HFF-Myc (cell line): ENCODE measurements at regions not wholly inside any gene's neighbourhood (a gene's known extent, or its start where the extent isn't known, plus 50 kb on each side); places are given as distances from the start of the nearest gene placed in this dataset.
A peak's percentile ranks its signal among the peaks of the same experiment; 100 is the strongest.

Experiments
- DNase-seq: peaks from one replicate; pipeline ENCODE4 v3.0.0-alpha.2; 2011; ENCODE audit warnings: low read depth; ENCODE audit errors: extremely low read depth
- H3K4me3 ChIP-seq: replicated peaks from 2 replicates; pipeline ENCODE4 v1.5.1; 2011; ENCODE audit warnings: low read depth, mild to moderate bottlenecking, control low read depth, low read length
- TF ChIP-seq, protein P1 (sequence below): IDR thresholded peaks from 2 replicates; pipeline ENCODE4 v1.5.1; 2012; ENCODE audit warnings: mild to moderate bottlenecking, low read depth, low read length, control low read depth; ENCODE audit errors: missing control alignments

GRCh38 chr1:99173900-99174299, 90.4 kb upstream of the PLPPR4 start:
- no peak overlapping the region for H3K4me3 ChIP-seq
- TF ChIP-seq, protein P1, sequence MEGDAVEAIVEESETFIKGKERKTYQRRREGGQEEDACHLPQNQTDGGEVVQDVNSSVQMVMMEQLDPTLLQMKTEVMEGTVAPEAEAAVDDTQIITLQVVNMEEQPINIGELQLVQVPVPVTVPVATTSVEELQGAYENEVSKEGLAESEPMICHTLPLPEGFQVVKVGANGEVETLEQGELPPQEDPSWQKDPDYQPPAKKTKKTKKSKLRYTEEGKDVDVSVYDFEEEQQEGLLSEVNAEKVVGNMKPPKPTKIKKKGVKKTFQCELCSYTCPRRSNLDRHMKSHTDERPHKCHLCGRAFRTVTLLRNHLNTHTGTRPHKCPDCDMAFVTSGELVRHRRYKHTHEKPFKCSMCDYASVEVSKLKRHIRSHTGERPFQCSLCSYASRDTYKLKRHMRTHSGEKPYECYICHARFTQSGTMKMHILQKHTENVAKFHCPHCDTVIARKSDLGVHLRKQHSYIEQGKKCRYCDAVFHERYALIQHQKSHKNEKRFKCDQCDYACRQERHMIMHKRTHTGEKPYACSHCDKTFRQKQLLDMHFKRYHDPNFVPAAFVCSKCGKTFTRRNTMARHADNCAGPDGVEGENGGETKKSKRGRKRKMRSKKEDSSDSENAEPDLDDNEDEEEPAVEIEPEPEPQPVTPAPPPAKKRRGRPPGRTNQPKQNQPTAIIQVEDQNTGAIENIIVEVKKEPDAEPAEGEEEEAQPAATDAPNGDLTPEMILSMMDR: no peak
- DNase-seq: no peak

DNA sequence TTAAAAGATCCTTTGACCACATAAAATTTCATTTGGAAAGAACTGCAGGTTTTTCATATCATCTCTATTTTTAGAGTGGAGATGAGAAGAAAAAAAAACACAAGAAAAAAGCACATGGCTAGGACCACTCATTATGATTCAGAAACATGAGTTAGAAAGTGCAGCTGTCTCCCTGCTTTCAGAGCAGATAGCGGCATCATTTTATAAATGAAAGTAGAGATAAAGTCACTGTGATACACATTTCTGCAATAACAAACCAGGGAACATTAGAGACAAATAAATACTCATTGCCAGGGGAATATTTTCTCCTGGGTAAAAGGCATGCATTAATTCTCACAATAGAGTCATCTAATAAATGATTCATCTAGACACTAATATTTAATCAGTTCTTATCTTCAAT, 87.5 kb upstream of the PLPPR4 start:
- DNase-seq: no peak
- TF ChIP-seq, protein P1: no peak
- no peak overlapping the region for H3K4me3 ChIP-seq

DNA sequence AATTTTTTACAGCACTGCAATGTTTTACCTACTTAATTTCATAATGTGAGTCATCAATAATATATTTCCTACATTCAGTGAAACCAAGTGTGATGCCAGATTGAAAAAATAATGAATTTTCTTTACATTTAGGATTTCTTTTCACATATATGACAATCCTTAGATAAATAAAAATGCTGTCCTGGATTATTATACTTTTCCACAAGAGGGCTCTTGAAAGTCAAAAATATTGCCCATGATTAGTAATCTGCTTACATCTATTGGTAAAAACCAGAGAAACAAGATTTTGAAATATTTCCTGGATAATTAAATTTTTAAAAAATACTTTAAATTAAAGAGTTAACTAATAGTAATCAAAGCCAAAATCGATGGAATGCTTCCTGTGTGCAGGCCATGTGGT, 86.8 kb upstream of the PLPPR4 start:
- no peak overlapping the region for H3K4me3 ChIP-seq
- TF ChIP-seq, protein P1: no peak
- DNase-seq: no peak

DNA sequence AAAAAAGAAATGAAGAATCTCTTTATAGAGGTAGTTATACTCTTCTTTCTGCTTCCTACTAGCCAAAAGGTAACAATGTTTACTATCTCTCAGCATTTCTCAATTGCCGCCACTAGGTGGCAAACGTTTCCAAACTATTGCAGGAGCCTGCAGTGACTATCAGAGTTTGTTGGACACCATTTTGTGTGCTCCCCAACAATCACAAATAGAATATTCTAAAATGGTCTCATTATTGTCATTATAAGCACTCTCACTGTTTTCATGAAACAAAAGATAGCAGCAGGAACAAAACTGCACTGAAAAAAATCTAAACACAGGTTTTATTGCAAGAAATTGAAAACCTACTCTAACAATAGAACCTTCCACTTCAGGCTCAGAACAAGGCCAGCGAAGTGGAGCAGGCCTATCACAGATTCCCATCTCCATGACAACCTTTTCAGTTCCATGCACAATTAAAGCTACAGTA, 83.9 kb upstream of the PLPPR4 start:
- peak; percentile 68 for DNase-seq
- TF ChIP-seq, protein P1: peak; percentile 69
- H3K4me3 ChIP-seq: no peak overlapping the region

DNA sequence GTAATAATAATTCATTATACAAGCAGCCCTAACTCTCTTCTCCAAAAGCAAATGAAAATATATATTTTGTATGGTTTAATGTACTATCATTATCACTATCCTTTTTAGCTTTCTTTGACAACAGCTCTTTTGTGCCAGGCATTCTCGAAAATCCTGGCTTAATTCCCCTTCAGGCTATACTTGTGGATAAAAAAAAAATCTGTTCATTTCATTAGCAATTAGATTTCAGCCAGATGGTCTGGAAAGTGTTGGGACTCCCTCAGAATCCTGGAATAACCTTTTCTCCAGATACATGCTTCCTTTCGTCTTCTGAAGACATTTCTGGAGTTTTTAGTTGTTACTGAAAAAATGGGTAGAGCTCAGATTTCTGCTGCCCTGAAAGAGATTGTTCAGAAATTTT, 83.4 kb upstream of the PLPPR4 start:
- no peak for DNase-seq
- no peak overlapping the region for H3K4me3 ChIP-seq
- TF ChIP-seq, protein P1: no peak

DNA sequence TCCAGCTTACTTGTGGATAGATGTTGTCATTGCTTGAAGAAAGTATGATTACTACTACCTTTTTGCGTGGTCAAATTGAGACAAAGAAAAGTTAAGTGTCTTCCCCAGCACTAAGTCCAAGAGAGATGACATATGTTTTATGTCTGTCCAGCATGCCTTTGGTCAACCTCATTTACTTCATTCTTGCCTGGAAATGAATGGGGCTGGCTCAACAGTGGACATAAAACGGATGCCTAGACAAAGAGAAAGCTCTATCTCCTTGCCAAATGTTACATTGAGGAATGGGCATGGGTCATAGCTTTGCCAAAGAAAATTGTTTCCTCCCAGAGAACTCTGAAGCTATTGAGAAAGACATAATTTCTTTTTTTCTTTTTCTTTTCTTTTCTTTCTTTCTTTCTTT, 82.4 kb upstream of the PLPPR4 start:
- DNase-seq: no peak
- no peak overlapping the region for H3K4me3 ChIP-seq
- TF ChIP-seq, protein P1: no peak

GRCh38 chr1:99185196-99185595, 79.1 kb upstream of the PLPPR4 start:
- DNase-seq: no peak
- H3K4me3 ChIP-seq: no peak overlapping the region
- TF ChIP-seq, protein P1: no peak
